K562 (cell line): ENCODE measurements at regions not wholly inside any gene's neighbourhood (a gene's known extent, or its start where the extent isn't known, plus 50 kb on each side); places are given as distances from the start of the nearest gene placed in this dataset.

Source experiments
- ATAC-seq: fragments of 200-7000 bp; cut with Tn5 transposase; 3 replicates; pipeline ENCODE4 v1.9.1; 2020; ENCODE audit warnings: moderate library complexity
- BruUV-seq: library from RNA; stranded (reverse); fragments of 400-500 nt; replicated peaks from 2 replicates; lab custom pipeline; 2021; lab: Mats Ljungman, UMichigan
- CTCF ChIA-PET: fragments of 300-600 bp; formaldehyde crosslinking; extraction: SDS; loops from one replicate; lab custom pipeline; 2021; ENCODE audit warnings: low intra/inter-chr PET ratio; lab: Yijun Ruan, JAX
- POLR2A ChIA-PET: fragments of 300-600, 350-650 bp; sonication (Branson Sonifier 250); formaldehyde crosslinking; extraction: SDS; loops from one replicate; lab custom pipeline; 2021; ENCODE audit warnings: antibody characterized with exemption, inconsistent platforms; lab: Yijun Ruan, JAX
- DNase-seq, 4 experiments: peaks; one replicate each; pipeline versions ENCODE4 v3.0.0 to v3.0.0-alpha.2; 2011 to 2018; ENCODE audit warnings: low spot score in 3 of 4, mixed read lengths in 3 of 4; ENCODE audit errors: extremely low read depth in 1 of 4
- FAIRE-seq: peaks from 2 replicates; lab custom pipeline; 2011; peaks lifted over from hg19 to GRCh38; lab: Jason Lieb, UNC
- H2AFZ ChIP-seq: 2 replicates; pipeline ENCODE4 v1.6.0; 2011; ENCODE audit warnings: low read depth, low read length, control low read depth, inconsistent platforms
- H3K27ac ChIP-seq: fragments of 200-600 bp; 3 replicates; pipeline ENCODE4 v1.8.0; 2011; ENCODE audit warnings: low read depth, mild to moderate bottlenecking, control low read depth, inconsistent platforms, low read length, moderate library complexity, mixed read lengths; ENCODE audit errors: extremely low read depth
- H3K27me3 ChIP-seq, 2 experiments: fragments of 300-600 bp in 1 of 2; 2 replicates in 1 of 2; 3 replicates in 1 of 2; pipeline versions ENCODE4 v1.6.0 to v1.8.0; 2011; ENCODE audit warnings: inconsistent platforms in 2 of 2, low read length in 2 of 2, mild to moderate bottlenecking in 1 of 2, mixed read lengths in 1 of 2, moderate library complexity in 1 of 2; ENCODE audit not compliant: control insufficient read depth in 2 of 2, insufficient read depth in 2 of 2
- H3K36me3 ChIP-seq: fragments of 300-600 bp; 3 replicates; pipeline ENCODE4 v1.8.0; 2011; ENCODE audit warnings: mild to moderate bottlenecking, low read length, inconsistent platforms; ENCODE audit not compliant: control insufficient read depth, insufficient read depth
- H3K4me1 ChIP-seq, 2 experiments: fragments of 200-600 bp in 1 of 2; replicated peaks in 1 of 2; 2 replicates in 1 of 2; 3 replicates in 1 of 2; pipeline versions ENCODE4 v1.5.1 to v1.8.0; 2011; ENCODE audit warnings: inconsistent platforms in 2 of 2, low read length in 2 of 2, mild to moderate bottlenecking in 1 of 2, mixed read lengths in 1 of 2, moderate library complexity in 1 of 2; ENCODE audit not compliant: control insufficient read depth in 2 of 2, insufficient read depth in 2 of 2
- H3K4me2 ChIP-seq: 2 replicates; pipeline ENCODE4 v1.6.1; 2011; ENCODE audit warnings: low read length, control low read depth, inconsistent platforms, mixed read lengths; ENCODE audit not compliant: insufficient read depth
- H3K4me3 ChIP-seq: fragments of 200-600 bp; sonication (generic), shearing (Covaris generic); 2 replicates; pipeline ENCODE4 v1.5.1; 2016; ENCODE audit warnings: control low read depth, inconsistent platforms
- H3K79me2 ChIP-seq: fragments of 200-600 bp; 3 replicates; pipeline ENCODE4 v1.8.0; 2011; ENCODE audit warnings: low read length, inconsistent platforms; ENCODE audit not compliant: control insufficient read depth, insufficient read depth
- H3K9ac ChIP-seq, 2 experiments: 2 replicates each; pipeline versions ENCODE4 v1.6.0 to v1.6.1; 2011; ENCODE audit warnings: low read depth in 2 of 2, low read length in 2 of 2, control low read depth in 1 of 2, inconsistent platforms in 1 of 2, mild to moderate bottlenecking in 1 of 2, mixed read lengths in 1 of 2; ENCODE audit not compliant: insufficient read depth in 1 of 2
- H3K9me1 ChIP-seq: one replicate; pipeline ENCODE4 v1.6.0; 2011; ENCODE audit warnings: inconsistent platforms, mild to moderate bottlenecking, low read length, moderate library complexity; ENCODE audit not compliant: control insufficient read depth, insufficient read depth
- H3K9me3 ChIP-seq: replicated peaks from 2 replicates; pipeline ENCODE4 v1.5.1; 2011; ENCODE audit warnings: low read depth, low read length, inconsistent platforms; ENCODE audit not compliant: control insufficient read depth, insufficient read depth
- H4K20me1 ChIP-seq: replicated peaks from 2 replicates; pipeline ENCODE4 v1.6.1; 2011; ENCODE audit warnings: low read length, inconsistent platforms, mixed read lengths; ENCODE audit not compliant: control insufficient read depth, insufficient read depth
- EHMT2 ChIP-seq: fragments of 450-650 bp; IDR thresholded peaks from 2 replicates; pipeline ENCODE4 v1.6.1; 2018; ENCODE audit warnings: antibody characterized with exemption
- EP400 ChIP-seq: fragments of 450-650 bp; IDR thresholded peaks from 2 replicates; pipeline ENCODE4 v1.6.1; 2017; ENCODE audit warnings: antibody characterized with exemption, mild to moderate bottlenecking, moderate library complexity
- HCFC1 ChIP-seq: IDR thresholded peaks from 2 replicates; pipeline ENCODE4 v1.6.1; 2012; ENCODE audit warnings: low read depth, low read length, improper control_type of control experiment
- HDAC3 ChIP-seq: fragments of 450-650 bp; IDR thresholded peaks from 2 replicates; pipeline ENCODE4 v1.6.1; 2018; ENCODE audit warnings: borderline replicate concordance, mild to moderate bottlenecking, moderate library complexity; ENCODE audit not compliant: partially characterized antibody
- ILK ChIP-seq: fragments of 450-650 bp; IDR thresholded peaks from 2 replicates; pipeline ENCODE4 v1.6.1; 2016; ENCODE audit warnings: missing genetic modification characterization, low read depth, mild to moderate bottlenecking, missing compliant biosample characterization, moderate library complexity, borderline replicate concordance
- JUN ChIP-seq, 2 experiments: sonication (generic) in 1 of 2; formaldehyde crosslinking in 1 of 2; IDR thresholded peaks; 2 replicates each; pipeline versions ENCODE4 v1.6.1 to v1.8.0; 2012 to 2022; ENCODE audit warnings: borderline replicate concordance in 2 of 2, mild to moderate bottlenecking in 2 of 2, improper control_type of control experiment in 1 of 2, low read depth in 1 of 2, low read length in 1 of 2, missing genetic modification reagents in 1 of 2
- KDM5B ChIP-seq: fragments of 200-600 bp; sonication (generic); IDR thresholded peaks from 2 replicates; pipeline ENCODE4 v1.6.1; 2012; ENCODE audit warnings: low read depth, mild to moderate bottlenecking, moderate library complexity, low read length, control low read depth, inconsistent platforms; ENCODE audit not compliant: insufficient replicate concordance
- KLF13 ChIP-seq: fragments of 450-650 bp; IDR thresholded peaks from 2 replicates; pipeline ENCODE4 v1.6.1; 2016; ENCODE audit warnings: missing genetic modification characterization, low read depth, mild to moderate bottlenecking, missing compliant biosample characterization, moderate library complexity, borderline replicate concordance
- NR0B1 ChIP-seq: fragments of 450-650 bp; IDR thresholded peaks from one replicate; pipeline ENCODE4 v1.6.1; 2018; ENCODE audit warnings: mild to moderate bottlenecking, moderate library complexity; ENCODE audit not compliant: partially characterized antibody
- PATZ1 ChIP-seq: fragments of 250-450 bp; sonication (Bioruptor Pico); IDR thresholded peaks from 2 replicates; pipeline ENCODE4 v1.5.0; 2020; ENCODE audit warnings: mild to moderate bottlenecking, borderline replicate concordance
- PHF8 ChIP-seq: fragments of 200-600 bp; sonication (generic); IDR thresholded peaks from 2 replicates; pipeline ENCODE4 v1.6.1; 2012; ENCODE audit warnings: mixed run types, mild to moderate bottlenecking, inconsistent platforms, low read length, moderate library complexity, borderline replicate concordance
- PHTF2 ChIP-seq: fragments of 250-450 bp; sonication (Bioruptor Pico); IDR thresholded peaks from 2 replicates; pipeline ENCODE4 v1.5.0; 2021; ENCODE audit warnings: mild to moderate bottlenecking
- SIN3A ChIP-seq, 2 experiments: fragments of 150-350 bp in 1 of 2; IDR thresholded peaks; 2 replicates each; pipeline ENCODE4 v1.6.1; 2011 to 2016; ENCODE audit warnings: borderline replicate concordance in 2 of 2, low read depth in 2 of 2, low read length in 2 of 2, mild to moderate bottlenecking in 2 of 2, moderate library complexity in 2 of 2; ENCODE audit not compliant: control insufficient read depth in 1 of 2
- SLC30A9 ChIP-seq: fragments of 250-450 bp; sonication (Bioruptor Pico); IDR thresholded peaks from 2 replicates; pipeline ENCODE4 v1.8.0; 2022; ENCODE audit warnings: mild to moderate bottlenecking, moderate library complexity
- TCFL5 ChIP-seq: fragments of 250-450 bp; sonication (Bioruptor Pico); conservative IDR thresholded peaks from 2 replicates; pipeline ENCODE4 v1.6.1; 2021; ENCODE audit warnings: mild to moderate bottlenecking, moderate library complexity, matching md5 sums
- ZEB2 ChIP-seq: fragments of 450-650 bp; IDR thresholded peaks from 2 replicates; pipeline ENCODE4 v1.6.1; 2016
- ZNF133 ChIP-seq: fragments of 250-450 bp; sonication (Bioruptor Pico); IDR thresholded peaks from 2 replicates; pipeline ENCODE4 v1.4.0; 2020; ENCODE audit warnings: mild to moderate bottlenecking
- ZNF274 ChIP-seq: IDR thresholded peaks from 2 replicates; pipeline ENCODE4 v1.6.1; 2011; ENCODE audit warnings: low read depth, mild to moderate bottlenecking, low read length, moderate library complexity, borderline replicate concordance
- ZNF398 ChIP-seq: fragments of 250-450 bp; sonication (Bioruptor Pico); IDR thresholded peaks from 2 replicates; pipeline ENCODE4 v1.8.0; 2021; ENCODE audit warnings: moderate library complexity, mild to moderate bottlenecking, inconsistent platforms
- in situ Hi-C: fragments of 300-500 bp; cut with MboI; formaldehyde crosslinking; loops from 4 replicates; pipeline ENCODE4 v1.15.0; 2018; ENCODE audit warnings: inconsistent platforms, mixed read lengths
- intact Hi-C: fragments of 100-400 bp; cut with micrococcal nuclease; formaldehyde crosslinking; loops from 2 replicates; pipeline ENCODE4 v1.14.2; 2022

DNA sequence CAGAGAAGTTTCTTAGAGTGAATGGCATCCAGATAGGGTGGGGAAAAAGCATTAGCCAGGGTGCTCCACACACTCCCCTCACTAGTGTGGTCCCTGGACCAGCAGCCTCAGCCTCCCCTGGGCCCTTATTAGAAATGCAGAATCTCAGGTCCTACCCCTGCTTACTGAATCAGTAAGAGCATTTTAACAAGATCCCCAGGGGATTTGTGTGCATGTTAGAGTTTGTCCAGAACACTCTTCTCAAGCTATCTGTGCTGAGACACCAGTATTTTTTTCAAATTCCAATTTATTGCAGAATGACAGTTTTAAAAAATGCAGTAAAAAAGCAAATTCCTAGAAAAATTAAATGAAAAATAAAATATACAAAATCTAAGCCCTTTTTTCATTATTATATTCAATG lies 123.1 kb downstream of the MIAT start:
- DNase-seq (no peak), FAIRE-seq (no peak), ATAC-seq (no peak)
- intact Hi-C loops: no loop called here
- Histone ChIP-seq H3K4me3 (no peak overlapping the region), H3K9me1 (no peaks in the 10 kb centered on the region), H3K9me3 (no peaks in the 10 kb centered on the region), H3K36me3 (no peaks in the 10 kb centered on the region), H3K27me3 (no peaks in the 10 kb centered on the region), H2AFZ (no peak overlapping the region), H3K27ac (no peak overlapping the region), H3K4me1 (no peaks in the 10 kb centered on the region), H3K4me2 (no peak overlapping the region), H4K20me1 (no peaks in the 10 kb centered on the region), H3K9ac (no peak overlapping the region), H3K79me2 (no peaks in the 10 kb centered on the region)
- no TSS peak for BruUV-seq
- CTCF ChIA-PET: no interaction called here
- in situ Hi-C loops: no loop called here
- POLR2A ChIA-PET: interaction anchor here (0.6 kb wide), 1 partner anchor 638 kb away, joined by 4 read pairs; no protein-coding TSS in a partner anchor
- TF ChIP-seq ZNF133 (CRISPR knock-in tag) (no peak), ZNF274 (no peak), SLC30A9 (no peak), HDAC3 (no peak), ILK (tag) (no peak), HCFC1 (no peak), ZEB2 (no peak), JUN (IDR thresholded peaks at IDR 0.05; ENCODE audit: borderline replicate concordance, low read depth, low read length) (no peak), JUN (CRISPR knock-in tag; IDR thresholded peaks at IDR 0.05; ENCODE audit: borderline replicate concordance) (no peak), TCFL5 (CRISPR knock-in tag) (no peak), EHMT2 (no peak), EP400 (no peak), PATZ1 (no peak), ZNF398 (CRISPR knock-in tag) (no peak), PHF8 (no peak), KDM5B (no peak), PHTF2 (CRISPR knock-in tag) (no peak), KLF13 (tag) (no peak), SIN3A (IDR thresholded peaks at IDR 0.05; ENCODE audit: borderline replicate concordance in 2 of 2, control insufficient read depth in 1 of 2, low read depth in 2 of 2, low read length in 2 of 2) (no peak), NR0B1 (no peak)
